HG02798 (cell line): ENCODE measurements at regions not wholly inside any gene's neighbourhood (a gene's known extent, or its start where the extent isn't known, plus 50 kb on each side); places are given as distances from the start of the nearest gene placed in this dataset.
"Not testable (repeated sequence)": the region's sequence is repeated elsewhere in the genome, so short reads cannot be mapped to it uniquely, and the experiment has no call there.

ENCODE experiments used
- ATAC-seq: cut with Tn5 transposase; IDR thresholded peaks from one replicate; pipeline ENCODE4 v1.9.1; 2021; ENCODE audit warnings: mild to moderate bottlenecking; ENCODE audit not compliant: unreplicated experiment, poor library complexity

DNA sequence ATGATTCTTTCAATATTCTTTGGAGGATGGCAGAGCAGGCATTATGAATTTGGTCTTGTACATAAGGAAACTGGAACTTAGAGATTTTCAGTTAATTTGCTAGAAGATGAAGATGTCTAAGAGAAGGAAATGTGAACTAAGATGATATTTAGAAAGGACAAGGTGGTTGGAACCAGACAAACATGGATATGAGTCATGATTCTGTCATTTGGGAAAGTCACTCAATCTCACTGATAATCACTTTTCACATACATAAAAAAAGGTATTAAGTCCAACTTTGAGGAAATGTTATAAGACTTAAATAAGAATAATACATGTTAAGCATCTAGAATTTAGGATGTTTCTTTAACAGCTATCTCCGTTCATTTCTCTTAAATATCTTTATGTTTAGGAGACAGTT, 315.1 kb upstream of the COX7C start:
- ATAC-seq = not testable (repeated sequence)

DNA sequence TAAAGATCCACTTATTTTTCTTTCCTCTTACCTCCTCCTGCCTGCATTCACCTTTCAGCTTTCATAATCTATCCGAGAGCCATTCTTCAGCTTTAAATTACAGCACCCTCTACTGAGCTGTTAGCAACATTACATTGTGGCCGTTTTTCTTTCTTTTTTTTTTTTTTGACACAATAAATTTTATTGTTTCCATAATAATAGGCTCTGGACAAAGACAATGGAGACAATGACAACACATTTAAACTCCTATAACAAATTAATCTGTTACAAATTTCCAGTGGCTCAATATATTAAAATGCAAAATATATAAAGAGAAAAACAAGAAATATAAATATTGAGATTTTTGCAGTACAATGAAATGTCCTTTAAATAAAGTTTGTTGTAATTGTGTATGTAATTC, 312.7 kb upstream of the COX7C start:
- peak; percentile 82 for ATAC-seq

GRCh38 chr5:86314951-86315350, 302.8 kb upstream of the COX7C start:
- ATAC-seq = no peak

DNA sequence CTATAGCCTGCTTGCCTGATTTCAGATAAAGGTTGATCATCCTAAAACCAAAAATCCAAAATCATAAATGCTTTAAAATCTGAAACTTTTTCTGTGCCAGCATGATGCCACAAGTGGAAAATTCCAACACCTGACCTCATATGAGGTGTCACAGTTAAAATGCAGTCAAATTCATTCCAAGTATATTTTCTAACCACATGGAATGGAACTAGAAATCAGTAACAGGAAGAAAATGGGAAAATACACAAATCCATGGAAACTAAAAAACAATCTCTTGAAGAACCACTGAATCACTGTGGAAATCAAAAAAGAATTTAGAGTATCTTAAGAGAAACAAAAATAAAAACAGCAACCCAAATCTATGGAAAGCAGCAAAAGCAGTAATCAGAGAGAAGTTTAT, 297.5 kb upstream of the COX7C start:
- ATAC-seq = no peak

DNA sequence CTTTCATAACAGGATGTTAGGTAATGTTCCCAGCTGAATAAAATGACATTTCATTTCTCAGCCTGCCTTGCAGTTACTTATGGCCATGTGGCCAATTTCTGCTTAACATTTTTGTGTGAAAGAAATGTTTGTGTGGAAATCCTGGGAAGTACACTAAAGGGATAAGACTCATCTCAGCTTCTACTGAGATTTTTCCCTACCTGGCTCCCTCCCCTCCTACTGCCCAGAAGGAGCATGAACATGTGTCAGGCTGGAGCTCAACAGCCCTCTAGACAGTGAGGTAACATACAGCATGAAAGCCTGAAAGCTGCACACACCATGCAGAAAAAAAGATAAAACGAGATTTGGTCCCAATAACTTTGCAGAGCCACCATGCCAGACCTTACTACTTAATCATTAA, 288.4 kb upstream of the COX7C start:
- no peak for ATAC-seq

DNA sequence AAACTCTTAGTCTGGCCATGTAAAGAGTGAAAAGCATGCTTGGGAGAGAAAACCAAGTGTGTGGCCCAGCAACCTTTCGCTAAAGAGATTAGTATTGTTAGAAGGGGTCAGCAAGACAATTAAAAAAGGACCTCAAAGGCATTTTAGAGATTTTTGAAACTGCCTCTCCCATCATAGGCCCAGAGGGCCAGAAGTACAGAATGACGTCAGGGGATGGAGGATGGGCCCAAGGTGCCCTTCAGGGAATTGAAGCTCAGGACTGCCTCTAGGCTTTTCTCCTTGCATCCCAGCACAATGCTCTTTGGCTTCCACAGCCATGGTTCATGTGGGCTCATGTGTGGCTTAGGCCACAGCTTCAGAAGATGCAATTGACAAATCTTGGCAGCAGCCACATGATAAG, 287.0 kb upstream of the COX7C start:
- ATAC-seq = no peak

- ATAC-seq = no peak
Measured at GRCh38 chr5:86332851-86333250, 284.9 kb upstream of the COX7C start.

- ATAC-seq = no peak
Measured at GRCh38 chr5:86337667-86338460, 279.9 kb upstream of the COX7C start.

- ATAC-seq = peak; percentile 71
Measured at GRCh38 chr5:86354664-86355063, 263.1 kb upstream of the COX7C start.

DNA sequence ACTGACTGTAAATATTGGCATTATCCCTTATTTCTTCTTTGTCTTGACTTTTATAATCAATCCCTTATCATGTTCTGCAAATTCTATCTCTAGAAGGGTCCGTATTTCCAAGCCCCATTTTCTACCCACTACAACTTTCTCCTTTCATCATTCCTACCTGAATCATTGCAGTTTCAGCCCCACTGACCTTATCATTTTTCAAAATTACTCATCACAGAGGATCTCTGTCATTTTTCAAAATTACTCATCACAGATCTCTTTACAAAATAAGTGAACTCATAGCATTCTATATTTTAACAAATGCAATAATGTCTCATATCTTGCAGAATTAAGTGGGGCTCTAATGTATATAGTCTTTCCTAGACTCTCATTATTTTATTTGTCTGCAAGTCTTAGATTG, 256.9 kb upstream of the COX7C start:
- ATAC-seq = peak; percentile 35

- no peak for ATAC-seq
Measured at GRCh38 chr5:86371061-86371460, 246.7 kb upstream of the COX7C start.

DNA sequence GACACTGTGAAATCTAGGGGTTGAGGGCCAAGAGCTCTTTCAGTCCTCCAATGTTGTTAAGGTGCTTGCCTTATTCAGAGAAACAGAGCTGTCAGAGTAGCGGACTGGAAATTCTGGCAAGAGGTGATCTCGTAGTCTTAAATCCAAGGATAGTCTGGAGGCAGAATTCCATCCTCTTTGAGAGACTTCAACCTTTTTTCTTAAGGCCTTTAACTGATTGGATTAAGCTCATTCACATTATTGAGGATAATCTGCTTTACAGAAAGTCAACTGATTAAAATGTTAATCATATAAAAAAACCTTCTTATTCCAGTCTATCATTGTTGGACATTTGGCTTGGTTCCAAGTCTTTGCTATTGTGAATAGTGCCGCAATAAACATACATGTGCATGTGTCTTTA, 243.1 kb upstream of the COX7C start:
- no peak for ATAC-seq

- ATAC-seq = no peak
Measured at GRCh38 chr5:86376214-86376613, 241.5 kb upstream of the COX7C start.

DNA sequence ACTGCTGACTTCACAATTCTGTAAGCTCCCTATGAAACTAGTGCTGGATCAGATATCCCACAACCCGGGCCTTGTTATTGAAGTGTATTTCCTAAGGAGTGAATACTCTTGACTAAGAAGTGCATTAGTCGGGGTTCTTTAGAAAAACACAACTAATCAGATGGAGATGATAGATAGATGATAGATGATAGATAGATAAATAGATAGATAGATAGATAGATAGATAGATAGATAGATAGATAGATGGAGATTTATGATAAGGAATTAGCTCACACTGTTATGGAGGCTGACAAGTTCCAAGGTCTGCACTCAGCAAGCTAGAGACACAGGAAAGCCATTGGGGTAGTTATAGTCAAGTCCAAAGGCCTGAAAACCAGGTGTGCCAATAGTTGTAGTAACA, 214.6 kb upstream of the COX7C start:
- no peak for ATAC-seq

DNA sequence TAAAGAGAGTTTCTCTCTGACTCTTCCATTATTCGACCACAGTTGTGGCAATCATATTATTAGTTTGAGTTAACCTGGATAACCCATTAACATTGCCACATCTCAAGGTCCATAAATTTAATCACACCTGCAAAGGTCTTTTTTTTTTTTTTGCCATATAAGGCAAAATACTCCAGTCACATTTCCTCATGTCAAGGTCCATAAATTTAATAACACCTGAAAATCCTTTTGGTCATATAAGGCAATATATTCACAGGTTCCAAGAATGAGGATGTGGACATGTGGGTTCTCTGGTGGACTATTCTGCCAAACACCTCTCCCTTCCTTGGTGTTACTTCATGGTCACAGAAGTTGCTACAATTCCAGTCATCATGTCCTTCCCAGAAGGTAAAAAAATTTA, 213.5 kb upstream of the COX7C start:
- ATAC-seq = no peak

GRCh38 chr5:86407711-86408110, 210.0 kb upstream of the COX7C start:
- ATAC-seq = no peak

DNA sequence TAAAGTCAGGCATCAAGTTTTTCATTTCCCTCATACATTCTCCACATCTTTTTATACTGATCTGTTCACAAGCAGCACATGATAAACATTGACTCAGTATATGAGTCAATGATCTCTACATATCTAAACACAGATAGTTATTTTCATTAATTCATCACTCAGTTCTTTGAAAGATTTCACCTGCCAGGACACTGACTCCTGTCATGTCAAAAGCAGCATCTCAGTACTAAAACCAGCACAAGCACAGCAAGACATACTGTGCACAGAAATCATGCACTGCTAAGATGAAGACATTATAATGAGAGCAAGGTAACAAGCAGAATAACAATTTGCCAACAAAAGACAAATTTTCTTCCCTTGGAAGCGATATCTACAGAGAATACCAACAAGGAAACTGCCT, 206.1 kb upstream of the COX7C start:
- ATAC-seq = no peak

- no peak for ATAC-seq
Measured at GRCh38 chr5:86427158-86427557, 190.6 kb upstream of the COX7C start.

DNA sequence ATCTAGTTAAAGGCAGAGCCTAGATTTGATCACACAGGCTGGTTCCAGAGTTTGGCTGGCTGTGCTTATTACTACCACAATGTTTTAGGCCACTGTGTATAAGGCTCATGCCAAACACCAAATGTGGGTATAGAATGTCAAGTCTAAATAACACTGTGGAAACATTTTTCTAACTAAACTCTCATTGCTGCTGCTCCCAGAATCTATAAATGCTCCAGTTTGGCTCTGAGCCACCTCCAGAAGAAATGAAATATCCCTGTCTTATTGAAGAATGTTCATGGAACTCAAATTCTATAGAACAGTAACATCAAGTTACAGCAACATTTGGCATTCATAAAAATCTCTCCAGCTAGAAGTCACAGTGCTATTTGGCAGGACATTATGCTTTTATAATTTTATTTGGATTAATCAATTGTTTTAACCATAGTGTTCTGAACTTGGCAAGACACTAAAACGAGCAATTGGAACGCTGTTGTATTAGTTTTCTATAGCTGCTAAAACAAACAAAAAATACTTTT, 178.1 kb upstream of the COX7C start:
- ATAC-seq = no peak

DNA sequence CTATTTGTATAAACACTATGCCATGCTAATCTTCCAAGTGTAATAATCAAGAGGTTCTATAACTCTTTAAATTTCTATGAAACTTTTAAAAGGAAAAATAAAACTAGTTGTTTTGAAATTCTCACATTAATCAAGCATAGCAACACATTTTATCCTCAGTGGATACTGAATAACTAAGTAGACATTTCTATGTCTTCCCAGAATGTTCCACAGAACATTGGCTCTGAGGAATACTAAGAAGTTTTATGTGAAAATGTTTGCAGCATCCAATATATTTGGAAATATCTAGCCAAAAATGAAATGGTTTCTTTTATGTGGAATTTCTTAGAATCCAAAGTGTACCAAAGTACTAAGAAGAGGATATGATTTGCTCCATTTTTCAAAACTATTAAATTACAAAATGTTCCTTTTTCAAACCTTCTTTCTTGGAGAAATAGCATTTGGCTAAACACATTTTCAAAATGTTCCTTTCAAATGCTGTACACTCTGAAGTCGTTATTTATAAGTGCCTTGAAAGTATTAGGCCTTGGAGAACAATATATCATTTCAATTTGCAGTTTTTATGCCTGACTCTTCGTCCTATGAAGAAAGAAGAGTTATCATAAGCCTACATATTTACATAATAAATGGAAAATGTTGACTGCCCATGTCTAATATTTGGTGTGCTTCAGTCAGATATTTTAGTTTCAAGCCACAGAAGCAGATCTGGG, 175.6 kb upstream of the COX7C start:
- no peak for ATAC-seq

DNA sequence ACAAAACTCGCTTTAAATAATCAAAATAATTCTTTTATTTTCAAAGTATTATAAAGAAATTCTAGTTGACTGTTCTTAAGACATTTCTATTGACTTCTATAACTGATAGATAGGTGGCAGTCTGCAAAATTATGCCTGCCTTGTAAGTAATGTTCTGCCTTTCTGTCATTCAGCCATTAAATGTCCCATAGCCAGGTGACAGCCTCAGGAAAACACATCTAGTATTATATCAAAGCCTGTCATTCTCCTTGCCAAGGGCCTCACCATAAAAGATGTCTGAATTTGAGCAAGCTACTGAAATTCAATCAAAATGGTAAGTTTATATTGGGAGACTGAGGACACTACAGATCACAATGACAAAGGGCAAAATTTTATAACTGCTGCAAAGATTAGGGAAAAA, 170.4 kb upstream of the COX7C start:
- no peak for ATAC-seq

DNA sequence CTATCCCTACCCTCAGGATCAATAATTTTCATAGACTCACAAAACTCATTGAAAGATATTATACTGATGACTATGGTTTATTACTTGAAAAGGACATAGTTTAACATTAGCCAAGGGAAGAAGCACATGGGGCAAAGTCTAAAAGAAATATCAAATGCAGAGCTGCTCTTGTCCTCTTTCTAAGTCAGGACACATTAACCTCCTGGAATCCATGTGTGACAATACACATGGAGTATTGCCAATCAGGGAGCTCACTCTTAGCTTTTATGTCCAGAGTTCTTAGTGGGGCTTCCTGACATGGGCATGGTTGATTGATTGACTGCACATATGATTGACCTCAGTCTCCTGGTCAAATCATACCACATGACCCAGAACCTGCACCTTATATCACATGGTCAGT, 165.5 kb upstream of the COX7C start:
- no peak for ATAC-seq
